Breast epithelium (tissue), 4 donors: ENCODE measurements at regions not wholly inside any gene's neighbourhood (a gene's known extent, or its start where the extent isn't known, plus 50 kb on each side); places are given as distances from the start of the nearest gene placed in this dataset.

Experiments used
- DNase-seq, 2 donors: peaks; one replicate each; pipeline ENCODE4 v3.0.0-alpha.2; 2019; ENCODE audit warnings: low spot score in 2 of 2
- H3K27ac ChIP-seq, 2 donors: fragments of 200-600 bp; sonication (generic) in 1 of 2; one replicate each; pipeline ENCODE4 v1.5.1; 2016 to 2019; ENCODE audit warnings: mild to moderate bottlenecking in 1 of 2
- H3K27me3 ChIP-seq, 2 donors: fragments of 200-600 bp; sonication (generic) in 1 of 2; one replicate each; pipeline versions ENCODE4 v1.5.1 to v1.6.0; 2017 to 2019; ENCODE audit warnings: control low read depth in 1 of 2, mild to moderate bottlenecking in 1 of 2
- H3K36me3 ChIP-seq: fragments of 200-600 bp; one replicate; pipeline ENCODE4 v1.5.1; 2019
- H3K4me1 ChIP-seq, 2 donors: fragments of 200-600 bp; sonication (generic); one replicate each; pipeline ENCODE4 v1.5.1; 2016 to 2019; ENCODE audit warnings: control low read depth in 1 of 2
- H3K4me3 ChIP-seq, 3 donors: fragments of 200-600 bp; sonication (generic); 1 replicate in 2 of 3; 2 replicates in 1 of 3; pipeline ENCODE4 v1.5.1; 2016 to 2019; ENCODE audit warnings: mild to moderate bottlenecking in 3 of 3, moderate library complexity in 2 of 3
- H3K9me3 ChIP-seq, 2 donors: fragments of 200-600 bp; sonication (generic) in 1 of 2; one replicate each; pipeline ENCODE4 v1.5.1; 2016 to 2019; ENCODE audit warnings: control low read depth in 1 of 2
- POLR2A ChIP-seq: fragments of 450-650 bp; IDR thresholded peaks from one replicate; pipeline ENCODE4 v1.6.1; 2016; ENCODE audit warnings: antibody characterized with exemption, mild to moderate bottlenecking, moderate library complexity
- POLR2AphosphoS5 ChIP-seq, 3 donors: sonication (generic); formaldehyde crosslinking; IDR thresholded peaks; one replicate each; pipeline ENCODE4 v1.6.1; 2017; ENCODE audit warnings: antibody characterized with exemption in 3 of 3
- intact Hi-C: fragments of 100-400 bp; cut with DNase I; formaldehyde crosslinking; loops from one replicate; pipeline ENCODE4 v1.15.1; 2023; ENCODE audit warnings: low total_unique reads
- TF ChIP-seq, protein P1 (sequence below), 3 donors: fragments of 450-650 bp; IDR thresholded peaks; one replicate each; pipeline ENCODE4 v1.5.1; 2016 to 2017; ENCODE audit warnings: antibody characterized with exemption in 3 of 3, mild to moderate bottlenecking in 3 of 3, moderate library complexity in 3 of 3

DNA sequence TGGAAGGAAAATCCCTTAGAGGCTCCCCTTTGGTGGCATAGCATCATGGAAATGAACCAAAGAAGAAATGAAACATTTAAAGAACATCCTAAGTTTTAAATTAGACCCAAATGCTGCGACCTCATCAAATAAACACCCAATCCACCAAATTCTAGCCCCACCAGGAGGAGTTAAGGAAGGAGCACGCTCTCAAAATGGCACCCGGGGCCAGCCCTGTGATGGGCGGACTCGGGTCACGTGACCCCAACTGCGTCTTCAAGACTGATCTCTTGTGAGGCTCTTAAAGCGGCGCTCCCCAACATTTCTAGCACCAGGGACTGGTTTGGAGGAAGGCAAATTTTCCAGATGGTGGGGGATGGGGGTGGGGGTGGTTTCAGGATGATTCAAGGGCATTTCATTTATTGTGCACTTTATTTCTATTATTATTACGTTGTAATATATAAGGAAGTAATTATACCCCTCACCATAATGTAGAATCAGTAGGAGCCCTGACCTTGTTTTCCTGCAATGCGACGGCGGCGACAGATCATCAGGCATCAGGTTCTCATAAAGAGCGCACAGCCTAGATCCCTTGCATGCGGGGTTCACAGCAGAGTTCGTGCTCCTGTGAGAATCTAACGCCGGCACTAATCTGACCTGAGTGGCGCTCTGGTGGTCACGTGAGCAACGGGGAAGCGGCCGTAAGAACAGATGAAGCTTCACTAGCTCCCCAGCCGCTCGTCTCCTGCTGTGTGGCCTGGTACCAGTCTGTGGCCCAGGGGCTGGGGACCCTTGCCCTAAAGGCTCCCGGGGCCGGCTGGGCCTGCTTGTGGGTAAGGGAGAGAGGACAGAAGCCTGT is 55.3 kb upstream of the SLC22A11 start:
- no peaks in the 10 kb centered on the region for H3K36me3 ChIP-seq
- H3K27me3 ChIP-seq: peaks cover 0 to 3% of the 10 kb centered on the region in 2 donors
- TF ChIP-seq, protein P1, sequence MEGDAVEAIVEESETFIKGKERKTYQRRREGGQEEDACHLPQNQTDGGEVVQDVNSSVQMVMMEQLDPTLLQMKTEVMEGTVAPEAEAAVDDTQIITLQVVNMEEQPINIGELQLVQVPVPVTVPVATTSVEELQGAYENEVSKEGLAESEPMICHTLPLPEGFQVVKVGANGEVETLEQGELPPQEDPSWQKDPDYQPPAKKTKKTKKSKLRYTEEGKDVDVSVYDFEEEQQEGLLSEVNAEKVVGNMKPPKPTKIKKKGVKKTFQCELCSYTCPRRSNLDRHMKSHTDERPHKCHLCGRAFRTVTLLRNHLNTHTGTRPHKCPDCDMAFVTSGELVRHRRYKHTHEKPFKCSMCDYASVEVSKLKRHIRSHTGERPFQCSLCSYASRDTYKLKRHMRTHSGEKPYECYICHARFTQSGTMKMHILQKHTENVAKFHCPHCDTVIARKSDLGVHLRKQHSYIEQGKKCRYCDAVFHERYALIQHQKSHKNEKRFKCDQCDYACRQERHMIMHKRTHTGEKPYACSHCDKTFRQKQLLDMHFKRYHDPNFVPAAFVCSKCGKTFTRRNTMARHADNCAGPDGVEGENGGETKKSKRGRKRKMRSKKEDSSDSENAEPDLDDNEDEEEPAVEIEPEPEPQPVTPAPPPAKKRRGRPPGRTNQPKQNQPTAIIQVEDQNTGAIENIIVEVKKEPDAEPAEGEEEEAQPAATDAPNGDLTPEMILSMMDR (IDR thresholded peaks at IDR 0.05): no peak
- no peak for TF ChIP-seq POLR2A
- TF ChIP-seq POLR2AphosphoS5 (IDR thresholded peaks at IDR 0.05): no peak
- H3K27ac ChIP-seq: no peak overlapping the region
- no peak for DNase-seq
- H3K4me1 ChIP-seq: no peaks in the 10 kb centered on the region
- intact Hi-C loops: no loop called here
- peaks cover 5 to 9% of the 10 kb centered on the region in 2 donors for H3K9me3 ChIP-seq
- peak overlapping the region in 2 of 3 donors; percentile 6 to 15 for H3K4me3 ChIP-seq

DNA sequence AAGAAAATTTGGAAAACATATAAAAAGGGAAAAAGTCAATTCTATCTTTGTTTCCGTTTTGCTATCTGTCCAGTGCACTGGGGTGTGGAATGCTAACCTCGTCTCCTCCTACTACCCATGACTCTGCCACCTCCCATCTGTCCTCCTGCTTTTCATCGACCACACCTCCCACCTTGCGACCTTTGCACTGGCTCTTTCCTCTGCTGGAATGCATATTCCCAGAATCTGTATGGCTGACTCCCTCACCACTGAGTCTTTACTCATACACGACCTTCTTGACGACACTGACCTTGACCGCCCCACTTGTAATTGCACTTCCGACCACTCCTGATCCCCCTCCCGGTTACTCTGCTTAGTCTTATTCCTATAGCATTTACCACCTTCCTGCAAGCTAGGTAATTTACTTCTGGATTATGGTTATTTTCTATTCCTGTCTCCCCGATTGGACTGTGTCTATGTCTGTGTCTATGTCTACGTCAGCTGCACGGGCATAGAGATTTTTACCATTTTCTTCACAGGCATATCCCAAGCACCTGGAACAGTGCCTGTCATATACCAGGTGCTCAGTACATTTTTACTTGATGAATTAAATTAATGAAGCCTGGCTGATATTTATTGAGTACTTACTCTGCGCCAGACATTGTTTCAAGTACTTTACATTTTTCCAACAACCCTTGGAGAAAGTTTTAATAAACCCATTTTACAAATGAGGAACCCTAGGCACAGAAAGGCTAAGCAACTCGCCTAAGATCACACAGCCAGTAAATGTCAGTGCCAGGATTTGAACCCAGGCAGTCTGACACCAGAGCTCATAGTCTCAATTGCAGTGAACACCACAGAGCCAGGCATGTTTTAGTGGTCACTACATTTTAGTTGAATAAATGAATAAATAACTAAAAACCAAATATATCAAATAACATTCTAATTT is 54.0 kb upstream of the SLC22A11 start:
- no peak for TF ChIP-seq POLR2AphosphoS5 (IDR thresholded peaks at IDR 0.05)
- TF ChIP-seq, protein P1 (IDR thresholded peaks at IDR 0.05): no peak
- TF ChIP-seq POLR2A: no peak
- Histone ChIP-seq H3K27ac (no peak overlapping the region), H3K36me3 (no peaks in the 10 kb centered on the region), H3K27me3 (peaks cover 0 to 9% of the 10 kb centered on the region in 2 donors), H3K4me1 (no peaks in the 10 kb centered on the region), H3K4me3 (no peak overlapping the region), H3K9me3 (peaks cover 5 to 9% of the 10 kb centered on the region in 2 donors)
- intact Hi-C loops: no loop called here
- no peak for DNase-seq

DNA sequence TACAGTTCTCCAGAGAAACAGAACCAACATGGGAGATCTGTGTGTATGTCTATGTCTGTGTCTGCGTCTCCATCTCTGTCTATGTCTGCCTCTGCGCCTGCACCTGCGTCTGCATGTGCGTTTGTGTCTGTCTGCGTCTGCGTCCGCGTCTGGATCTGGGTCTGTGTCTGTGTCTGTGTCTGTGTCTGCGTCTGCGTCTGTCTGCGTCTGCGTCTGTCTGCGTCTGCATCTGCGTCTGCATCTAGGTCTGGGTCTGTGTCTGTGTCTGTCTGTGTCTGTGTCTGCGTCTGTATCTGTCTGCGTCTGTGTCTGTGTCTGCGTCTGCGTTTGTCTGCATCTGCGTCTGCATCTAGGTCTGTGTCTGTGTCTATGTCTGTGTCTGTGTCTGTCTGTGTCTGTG is 53.1 kb upstream of the SLC22A11 start:
- TF ChIP-seq, protein P1 (IDR thresholded peaks at IDR 0.05): no peak
- no peak for TF ChIP-seq POLR2AphosphoS5 (IDR thresholded peaks at IDR 0.05)
- DNase-seq: no peak
- peaks cover 0 to 9% of the 10 kb centered on the region in 2 donors for H3K27me3 ChIP-seq
- H3K9me3 ChIP-seq: peaks cover 5 to 9% of the 10 kb centered on the region in 2 donors
- H3K4me3 ChIP-seq: no peak overlapping the region
- intact Hi-C loops: no loop called here
- H3K4me1 ChIP-seq: no peaks in the 10 kb centered on the region
- H3K36me3 ChIP-seq: no peaks in the 10 kb centered on the region
- no peak overlapping the region for H3K27ac ChIP-seq

DNA sequence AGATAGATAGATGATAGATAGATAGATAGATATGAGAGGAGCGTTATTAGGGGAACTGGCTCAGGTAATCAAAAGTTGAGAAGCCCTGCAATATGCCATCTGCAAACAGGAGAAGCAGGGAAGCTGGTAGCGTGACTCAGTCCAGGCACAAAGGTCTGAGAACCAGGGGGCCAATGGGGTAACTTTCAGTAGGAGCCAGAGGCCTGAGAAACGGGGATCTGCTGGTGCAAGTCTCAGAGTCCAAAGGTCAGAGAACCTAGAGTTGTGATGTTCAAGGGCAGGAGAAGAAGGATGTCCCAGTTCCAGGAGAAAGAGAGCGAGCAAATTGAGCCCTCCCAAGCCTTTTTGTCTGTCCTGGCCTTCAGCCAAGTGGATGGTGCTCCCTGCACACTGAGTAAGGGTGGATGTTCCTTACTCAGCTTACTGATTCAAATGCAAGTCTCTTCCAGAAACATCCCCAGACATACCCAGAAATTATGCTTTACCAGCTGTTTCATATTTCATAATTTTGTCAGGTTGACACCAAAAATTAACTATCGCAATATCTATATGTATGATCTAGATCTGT is 52.5 kb upstream of the SLC22A11 start:
- Histone ChIP-seq H3K36me3 (no peaks in the 10 kb centered on the region), H3K4me3 (no peak overlapping the region), H3K27ac (no peak overlapping the region), H3K9me3 (peaks cover 5 to 9% of the 10 kb centered on the region in 2 donors), H3K4me1 (no peaks in the 10 kb centered on the region), H3K27me3 (peaks cover 0 to 9% of the 10 kb centered on the region in 2 donors)
- intact Hi-C loops: no loop called here
- TF ChIP-seq POLR2A: no peak
- DNase-seq: no peak

DNA sequence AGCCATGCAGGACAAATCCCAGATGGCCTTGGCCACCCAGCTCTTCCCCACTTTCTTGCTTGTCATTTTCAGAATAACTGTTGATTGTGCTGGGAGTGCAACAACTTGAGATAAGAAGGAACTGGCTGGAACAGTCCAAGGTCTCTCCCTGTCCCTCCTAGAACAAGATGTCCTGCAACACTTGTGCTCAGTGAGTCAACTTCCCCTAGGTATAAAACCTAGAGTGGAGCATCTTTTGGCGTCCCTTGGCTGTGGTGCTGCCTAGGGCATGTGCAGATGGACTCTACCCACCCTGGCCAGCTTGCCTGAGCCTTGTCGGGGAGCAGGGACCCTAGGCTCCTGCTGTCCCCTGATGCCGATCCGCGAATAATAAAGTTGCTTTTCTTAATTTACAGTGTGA is 50.7 kb upstream of the SLC22A11 start:
- H3K9me3 ChIP-seq: peaks cover 5 to 9% of the 10 kb centered on the region in 2 donors
- intact Hi-C loops: no loop called here
- TF ChIP-seq POLR2AphosphoS5 (IDR thresholded peaks at IDR 0.05) (no peak), POLR2A (no peak)
- TF ChIP-seq, protein P1 (IDR thresholded peaks at IDR 0.05): no peak

More for the DNA sequence above, 50.7 kb upstream of the SLC22A11 start:
- no peaks in the 10 kb centered on the region for H3K4me1 ChIP-seq
- no peaks in the 10 kb centered on the region for H3K36me3 ChIP-seq
- H3K4me3 ChIP-seq: no peak overlapping the region
- no peak overlapping the region for H3K27ac ChIP-seq
- peaks cover 0 to 6% of the 10 kb centered on the region in 2 donors for H3K27me3 ChIP-seq
- DNase-seq: no peak
